GM21447 (cell line): ENCODE measurements at regions not wholly inside any gene's neighbourhood (a gene's known extent, or its start where the extent isn't known, plus 50 kb on each side); places are given as distances from the start of the nearest gene placed in this dataset.
"Not testable (repeated sequence)": the region's sequence is repeated elsewhere in the genome, so short reads cannot be mapped to it uniquely, and the experiment has no call there.

ENCODE experiments used
- ATAC-seq: cut with Tn5 transposase; IDR thresholded peaks from one replicate; pipeline ENCODE4 v1.9.1; 2021; ENCODE audit not compliant: unreplicated experiment

- no peak for ATAC-seq
Observed at GRCh38 chr1:190665045-190665444, 187.4 kb upstream of the BRINP3 start.

- no peak for ATAC-seq
Observed at GRCh38 chr1:190667914-190668313, 190.2 kb upstream of the BRINP3 start.

GRCh38 chr1:190679044-190679443, 201.4 kb upstream of the BRINP3 start:
- no peak for ATAC-seq

- no peak for ATAC-seq
Observed at GRCh38 chr1:190679454-190679853, 201.8 kb upstream of the BRINP3 start.

- no peak for ATAC-seq
Observed at GRCh38 chr1:190679983-190680382, 202.3 kb upstream of the BRINP3 start.

GRCh38 chr1:190685676-190686075, 208.0 kb upstream of the BRINP3 start:
- no peak for ATAC-seq

- ATAC-seq = no peak
Observed at GRCh38 chr1:190688096-190688495, 210.4 kb upstream of the BRINP3 start.

- not testable (repeated sequence) for ATAC-seq
Observed at GRCh38 chr1:190698488-190698887, 220.8 kb upstream of the BRINP3 start.

- no peak for ATAC-seq
Observed at GRCh38 chr1:190699165-190699564, 221.5 kb upstream of the BRINP3 start.

- no peak for ATAC-seq
Observed at GRCh38 chr1:190708418-190709057, 230.9 kb upstream of the BRINP3 start.

- no peak for ATAC-seq
Observed at GRCh38 chr1:190711069-190711468, 233.4 kb upstream of the BRINP3 start.

- no peak for ATAC-seq
Observed at GRCh38 chr1:190717055-190717454, 239.4 kb upstream of the BRINP3 start.

GRCh38 chr1:190736971-190737590, 259.4 kb upstream of the BRINP3 start:
- no peak for ATAC-seq

GRCh38 chr1:190738317-190738716, 260.7 kb upstream of the BRINP3 start:
- no peak for ATAC-seq

- no peak for ATAC-seq
Observed at GRCh38 chr1:190739926-190740325, 262.3 kb upstream of the BRINP3 start.

GRCh38 chr1:190747704-190748103, 270.0 kb upstream of the BRINP3 start:
- ATAC-seq = no peak

GRCh38 chr1:190752131-190752530, 274.5 kb upstream of the BRINP3 start:
- ATAC-seq = no peak

GRCh38 chr1:190754666-190755065, 277.0 kb upstream of the BRINP3 start:
- no peak for ATAC-seq

GRCh38 chr1:190759807-190760206, 282.1 kb upstream of the BRINP3 start:
- ATAC-seq = peak; percentile 71

GRCh38 chr1:190762325-190762724, 284.7 kb upstream of the BRINP3 start:
- ATAC-seq = no peak

GRCh38 chr1:190792873-190793272, 315.2 kb upstream of the BRINP3 start:
- no peak for ATAC-seq

GRCh38 chr1:190807629-190808028, 330.0 kb upstream of the BRINP3 start:
- no peak for ATAC-seq

- ATAC-seq = no peak
Observed at GRCh38 chr1:190808035-190808434, 330.4 kb upstream of the BRINP3 start.
